ENCODE measurements at regions not wholly inside any gene's neighbourhood (a gene's known extent, or its start where the extent isn't known, plus 50 kb on each side); places are given as distances from the start of the nearest gene placed in this dataset.

DNA sequence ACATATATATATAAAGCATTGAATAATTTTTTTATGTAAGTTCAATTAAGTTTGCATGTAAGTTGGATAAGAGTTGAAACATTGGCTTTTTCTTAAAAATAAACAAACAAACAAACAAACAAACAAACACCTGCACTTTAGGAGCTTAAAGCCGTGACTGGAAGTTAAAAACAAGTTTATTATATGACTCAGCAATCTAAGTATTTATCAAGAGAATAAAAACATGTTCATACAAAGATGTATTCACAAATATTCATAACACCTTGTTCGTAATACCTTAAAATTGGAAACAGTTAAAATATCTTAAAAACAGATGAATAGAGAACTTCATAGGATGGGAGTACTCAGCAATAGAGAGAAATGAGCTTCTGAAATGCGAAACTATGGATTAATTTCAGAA, 61.5 kb upstream of the ANXA1 start:
- TF ChIP-seq KDM5B (IDR thresholded peaks at IDR 0.05; ENCODE audit: insufficient replicate concordance, low read depth, low read length) (no peak), POLR2AphosphoS2 (IDR thresholded peaks at IDR 0.05; ENCODE audit: low read length) (no peak), NFYB (IDR thresholded peaks at IDR 0.05; ENCODE audit: extremely low read depth, insufficient read length) (no peak), HDGF (IDR thresholded peaks at IDR 0.05) (no peak), ZC3H8 (IDR thresholded peaks at IDR 0.05) (no peak), IRF1 (CRISPR knock-in tag; IDR thresholded peaks at IDR 0.05; ENCODE audit: borderline replicate concordance) (no peak), ESRRA (IDR thresholded peaks at IDR 0.05; ENCODE audit: borderline replicate concordance, low read depth) (no peak), MEF2D (tag; conservative IDR thresholded peaks at IDR 0.05; ENCODE audit: low read depth) (no peak)
- TF ChIP-seq, protein P1, sequence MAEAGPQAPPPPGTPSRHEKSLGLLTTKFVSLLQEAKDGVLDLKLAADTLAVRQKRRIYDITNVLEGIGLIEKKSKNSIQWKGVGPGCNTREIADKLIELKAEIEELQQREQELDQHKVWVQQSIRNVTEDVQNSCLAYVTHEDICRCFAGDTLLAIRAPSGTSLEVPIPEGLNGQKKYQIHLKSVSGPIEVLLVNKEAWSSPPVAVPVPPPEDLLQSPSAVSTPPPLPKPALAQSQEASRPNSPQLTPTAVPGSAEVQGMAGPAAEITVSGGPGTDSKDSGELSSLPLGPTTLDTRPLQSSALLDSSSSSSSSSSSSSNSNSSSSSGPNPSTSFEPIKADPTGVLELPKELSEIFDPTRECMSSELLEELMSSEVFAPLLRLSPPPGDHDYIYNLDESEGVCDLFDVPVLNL (CRISPR knock-in tag; IDR thresholded peaks at IDR 0.05; ENCODE audit: low read depth), result no peak
- TF ChIP-seq, protein P2, sequence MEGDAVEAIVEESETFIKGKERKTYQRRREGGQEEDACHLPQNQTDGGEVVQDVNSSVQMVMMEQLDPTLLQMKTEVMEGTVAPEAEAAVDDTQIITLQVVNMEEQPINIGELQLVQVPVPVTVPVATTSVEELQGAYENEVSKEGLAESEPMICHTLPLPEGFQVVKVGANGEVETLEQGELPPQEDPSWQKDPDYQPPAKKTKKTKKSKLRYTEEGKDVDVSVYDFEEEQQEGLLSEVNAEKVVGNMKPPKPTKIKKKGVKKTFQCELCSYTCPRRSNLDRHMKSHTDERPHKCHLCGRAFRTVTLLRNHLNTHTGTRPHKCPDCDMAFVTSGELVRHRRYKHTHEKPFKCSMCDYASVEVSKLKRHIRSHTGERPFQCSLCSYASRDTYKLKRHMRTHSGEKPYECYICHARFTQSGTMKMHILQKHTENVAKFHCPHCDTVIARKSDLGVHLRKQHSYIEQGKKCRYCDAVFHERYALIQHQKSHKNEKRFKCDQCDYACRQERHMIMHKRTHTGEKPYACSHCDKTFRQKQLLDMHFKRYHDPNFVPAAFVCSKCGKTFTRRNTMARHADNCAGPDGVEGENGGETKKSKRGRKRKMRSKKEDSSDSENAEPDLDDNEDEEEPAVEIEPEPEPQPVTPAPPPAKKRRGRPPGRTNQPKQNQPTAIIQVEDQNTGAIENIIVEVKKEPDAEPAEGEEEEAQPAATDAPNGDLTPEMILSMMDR (IDR thresholded peaks at IDR 0.05 in 2 of 3, conservative IDR thresholded peaks at IDR 0.05 in 1 of 3; ENCODE audit: insufficient read depth in 2 of 3, low read depth in 1 of 3, low read length in 3 of 3), result no peak
